ENCODE measurements at regions not wholly inside any gene's neighbourhood (a gene's known extent, or its start where the extent isn't known, plus 50 kb on each side); places are given as distances from the start of the nearest gene placed in this dataset.

GRCh38 chr1:55594701-55595100 is 379.5 kb upstream of the USP24 start:
- Histone ChIP-seq H3K9ac (ENCODE audit: low read depth, low read length) (no peak overlapping the region), H3K27me3 (ENCODE audit: control insufficient read depth, insufficient read depth, low read length) (no peaks in the 10 kb centered on the region), H3K4me2 (ENCODE audit: low read length) (no peak overlapping the region), H3K4me1 (ENCODE audit: control insufficient read depth, insufficient read depth, low read length) (peaks cover 15% of the 10 kb centered on the region), H3K36me3 (ENCODE audit: insufficient read depth, low read length) (no peaks in the 10 kb centered on the region), H3K4me3 (ENCODE audit: low read length) (no peak overlapping the region), H3K9me3 (replicated peaks; ENCODE audit: low read length) (no peaks in the 10 kb centered on the region)

- no peaks in the 10 kb centered on the region for H3K9me3 ChIP-seq (replicated peaks; ENCODE audit: low read length)
- no peak overlapping the region for H3K4me3 ChIP-seq (ENCODE audit: low read length)
- no peaks in the 10 kb centered on the region for H3K27me3 ChIP-seq (ENCODE audit: control insufficient read depth, insufficient read depth, low read length)
- H3K4me1 ChIP-seq (ENCODE audit: control insufficient read depth, insufficient read depth, low read length): peaks cover 29% of the 10 kb centered on the region
- no peak overlapping the region for H3K4me2 ChIP-seq (ENCODE audit: low read length)
- no peak overlapping the region for H3K9ac ChIP-seq (ENCODE audit: low read depth, low read length)
- no peaks in the 10 kb centered on the region for H3K36me3 ChIP-seq (ENCODE audit: insufficient read depth, low read length)
These were observed 378.1 kb upstream of the USP24 start for GRCh38 chr1:55593298-55593697.

GRCh38 chr1:55592122-55592521 is 377.0 kb upstream of the USP24 start:
- Histone ChIP-seq H3K27me3 (ENCODE audit: control insufficient read depth, insufficient read depth, low read length) (no peaks in the 10 kb centered on the region), H3K36me3 (ENCODE audit: insufficient read depth, low read length) (no peaks in the 10 kb centered on the region), H3K4me1 (ENCODE audit: control insufficient read depth, insufficient read depth, low read length) (peaks cover 32% of the 10 kb centered on the region), H3K4me2 (ENCODE audit: low read length) (no peak overlapping the region), H3K9me3 (replicated peaks; ENCODE audit: low read length) (no peaks in the 10 kb centered on the region), H3K4me3 (ENCODE audit: low read length) (no peak overlapping the region), H3K9ac (ENCODE audit: low read depth, low read length) (no peak overlapping the region)

GRCh38 chr1:55589671-55590297 is 374.6 kb upstream of the USP24 start:
- Histone ChIP-seq H3K4me3 (ENCODE audit: low read length) (no peak overlapping the region), H3K27me3 (ENCODE audit: control insufficient read depth, insufficient read depth, low read length) (no peaks in the 10 kb centered on the region), H3K4me1 (ENCODE audit: control insufficient read depth, insufficient read depth, low read length) (peaks cover 45% of the 10 kb centered on the region), H3K9me3 (replicated peaks; ENCODE audit: low read length) (no peaks in the 10 kb centered on the region), H3K4me2 (ENCODE audit: low read length) (peak overlapping the region; percentile 62), H3K9ac (ENCODE audit: low read depth, low read length) (peak overlapping the region; percentile 79), H3K36me3 (ENCODE audit: insufficient read depth, low read length) (no peaks in the 10 kb centered on the region)

GRCh38 chr1:55588309-55588708 is 373.1 kb upstream of the USP24 start:
- no peak overlapping the region for H3K4me3 ChIP-seq (ENCODE audit: low read length)
- no peaks in the 10 kb centered on the region for H3K9me3 ChIP-seq (replicated peaks; ENCODE audit: low read length)
- no peaks in the 10 kb centered on the region for H3K36me3 ChIP-seq (ENCODE audit: insufficient read depth, low read length)
- no peak overlapping the region for H3K9ac ChIP-seq (ENCODE audit: low read depth, low read length)
- H3K4me1 ChIP-seq (ENCODE audit: control insufficient read depth, insufficient read depth, low read length): peaks cover 60% of the 10 kb centered on the region
- H3K4me2 ChIP-seq (ENCODE audit: low read length): no peak overlapping the region
- H3K27me3 ChIP-seq (ENCODE audit: control insufficient read depth, insufficient read depth, low read length): no peaks in the 10 kb centered on the region

GRCh38 chr1:55586771-55587170 is 371.6 kb upstream of the USP24 start:
- Histone ChIP-seq H3K36me3 (ENCODE audit: insufficient read depth, low read length) (no peaks in the 10 kb centered on the region), H3K9ac (ENCODE audit: low read depth, low read length) (no peak overlapping the region), H3K4me2 (ENCODE audit: low read length) (no peak overlapping the region), H3K9me3 (replicated peaks; ENCODE audit: low read length) (no peaks in the 10 kb centered on the region), H3K4me1 (ENCODE audit: control insufficient read depth, insufficient read depth, low read length) (peaks cover 74% of the 10 kb centered on the region), H3K27me3 (ENCODE audit: control insufficient read depth, insufficient read depth, low read length) (no peaks in the 10 kb centered on the region), H3K4me3 (ENCODE audit: low read length) (no peak overlapping the region)

- peak overlapping the region; percentile 60 for H3K9ac ChIP-seq (ENCODE audit: low read depth, low read length)
- H3K4me2 ChIP-seq (ENCODE audit: low read length): no peak overlapping the region
- H3K4me1 ChIP-seq (ENCODE audit: control insufficient read depth, insufficient read depth, low read length): peaks cover 78% of the 10 kb centered on the region
- no peaks in the 10 kb centered on the region for H3K36me3 ChIP-seq (ENCODE audit: insufficient read depth, low read length)
- H3K4me3 ChIP-seq (ENCODE audit: low read length): no peak overlapping the region
- no peaks in the 10 kb centered on the region for H3K27me3 ChIP-seq (ENCODE audit: control insufficient read depth, insufficient read depth, low read length)
- no peaks in the 10 kb centered on the region for H3K9me3 ChIP-seq (replicated peaks; ENCODE audit: low read length)
These were observed 370.2 kb upstream of the USP24 start for GRCh38 chr1:55585402-55585792.

- no peaks in the 10 kb centered on the region for H3K27me3 ChIP-seq (ENCODE audit: control insufficient read depth, insufficient read depth, low read length)
- no peak overlapping the region for H3K4me3 ChIP-seq (ENCODE audit: low read length)
- peaks cover 78% of the 10 kb centered on the region for H3K4me1 ChIP-seq (ENCODE audit: control insufficient read depth, insufficient read depth, low read length)
- H3K4me2 ChIP-seq (ENCODE audit: low read length): peak overlapping the region; percentile 32
- H3K9me3 ChIP-seq (replicated peaks; ENCODE audit: low read length): no peaks in the 10 kb centered on the region
- H3K36me3 ChIP-seq (ENCODE audit: insufficient read depth, low read length): no peaks in the 10 kb centered on the region
- H3K9ac ChIP-seq (ENCODE audit: low read depth, low read length): peak overlapping the region; percentile 60
These were observed 369.6 kb upstream of the USP24 start for GRCh38 chr1:55584526-55585401.

GRCh38 chr1:55582084-55582483 is 366.9 kb upstream of the USP24 start:
- no peaks in the 10 kb centered on the region for H3K27me3 ChIP-seq (ENCODE audit: control insufficient read depth, insufficient read depth, low read length)
- H3K4me2 ChIP-seq (ENCODE audit: low read length): no peak overlapping the region
- H3K9ac ChIP-seq (ENCODE audit: low read depth, low read length): peak overlapping the region; percentile 70
- peaks cover 72% of the 10 kb centered on the region for H3K4me1 ChIP-seq (ENCODE audit: control insufficient read depth, insufficient read depth, low read length)
- no peak overlapping the region for H3K4me3 ChIP-seq (ENCODE audit: low read length)
- H3K36me3 ChIP-seq (ENCODE audit: insufficient read depth, low read length): no peaks in the 10 kb centered on the region
- no peaks in the 10 kb centered on the region for H3K9me3 ChIP-seq (replicated peaks; ENCODE audit: low read length)

- H3K9ac ChIP-seq (ENCODE audit: low read depth, low read length): peak overlapping the region; percentile 86
- no peaks in the 10 kb centered on the region for H3K27me3 ChIP-seq (ENCODE audit: control insufficient read depth, insufficient read depth, low read length)
- no peaks in the 10 kb centered on the region for H3K9me3 ChIP-seq (replicated peaks; ENCODE audit: low read length)
- H3K4me1 ChIP-seq (ENCODE audit: control insufficient read depth, insufficient read depth, low read length): peaks cover 66% of the 10 kb centered on the region
- peak overlapping the region; percentile 61 for H3K4me2 ChIP-seq (ENCODE audit: low read length)
- no peaks in the 10 kb centered on the region for H3K36me3 ChIP-seq (ENCODE audit: insufficient read depth, low read length)
- H3K4me3 ChIP-seq (ENCODE audit: low read length): no peak overlapping the region
These were observed 365.7 kb upstream of the USP24 start for GRCh38 chr1:55580845-55581332.

- H3K4me3 ChIP-seq (ENCODE audit: low read length): no peak overlapping the region
- H3K9me3 ChIP-seq (replicated peaks; ENCODE audit: low read length): no peaks in the 10 kb centered on the region
- no peaks in the 10 kb centered on the region for H3K27me3 ChIP-seq (ENCODE audit: control insufficient read depth, insufficient read depth, low read length)
- peaks cover 61% of the 10 kb centered on the region for H3K4me1 ChIP-seq (ENCODE audit: control insufficient read depth, insufficient read depth, low read length)
- no peak overlapping the region for H3K4me2 ChIP-seq (ENCODE audit: low read length)
- H3K36me3 ChIP-seq (ENCODE audit: insufficient read depth, low read length): no peaks in the 10 kb centered on the region
- peak overlapping the region; percentile 86 for H3K9ac ChIP-seq (ENCODE audit: low read depth, low read length)
These were observed 364.3 kb upstream of the USP24 start for GRCh38 chr1:55579332-55580001.
